Mesenchymal stem cell (in vitro differentiated cells and primary cell): ENCODE measurements at regions not wholly inside any gene's neighbourhood (a gene's known extent, or its start where the extent isn't known, plus 50 kb on each side); places are given as distances from the start of the nearest gene placed in this dataset.

Experiments
- DNase-seq: peaks from one replicate; pipeline ENCODE4 v3.0.0-alpha.2; 2013
- H2AFZ ChIP-seq: one replicate; pipeline ENCODE4 v1.6.1; 2013; ENCODE audit warnings: low read depth, mild to moderate bottlenecking, control low read depth, inconsistent platforms, low read length, moderate library complexity
- H2AK5ac ChIP-seq: 2 replicates; pipeline ENCODE4 v1.6.1; 2013; ENCODE audit warnings: low read length, moderate library complexity, mild to moderate bottlenecking, inconsistent platforms; ENCODE audit not compliant: severe bottlenecking
- H2BK120ac ChIP-seq: one replicate; pipeline ENCODE4 v1.6.1; 2013; ENCODE audit warnings: low read depth, mild to moderate bottlenecking, inconsistent platforms, low read length, moderate library complexity
- H2BK12ac ChIP-seq, 2 experiments: one replicate each; pipeline ENCODE4 v1.6.1; 2013; ENCODE audit warnings: inconsistent platforms in 2 of 2, low read length in 2 of 2, mild to moderate bottlenecking in 2 of 2, moderate library complexity in 2 of 2, control low read depth in 1 of 2
- H2BK15ac ChIP-seq: one replicate; pipeline ENCODE4 v1.6.1; 2013; ENCODE audit warnings: mild to moderate bottlenecking, low read depth, inconsistent platforms; ENCODE audit not compliant: poor library complexity, severe bottlenecking
- H2BK5ac ChIP-seq: 2 replicates; pipeline ENCODE4 v1.6.1; 2013; ENCODE audit warnings: low read depth, mild to moderate bottlenecking, low read length, control low read depth, inconsistent platforms; ENCODE audit not compliant: poor library complexity, severe bottlenecking
- H3K14ac ChIP-seq, 2 experiments: one replicate each; pipeline ENCODE4 v1.6.1; 2013; ENCODE audit warnings: inconsistent platforms in 2 of 2, low read length in 2 of 2, control low read depth in 1 of 2, mild to moderate bottlenecking in 1 of 2, moderate library complexity in 1 of 2
- H3K18ac ChIP-seq, 2 experiments: one replicate each; pipeline ENCODE4 v1.6.1; 2013; ENCODE audit warnings: inconsistent platforms in 2 of 2, low read length in 2 of 2, control low read depth in 1 of 2, low read depth in 1 of 2, mild to moderate bottlenecking in 1 of 2
- H3K23ac ChIP-seq, 2 experiments: one replicate each; pipeline ENCODE4 v1.6.1; 2013; ENCODE audit warnings: inconsistent platforms in 2 of 2, low read length in 2 of 2, mild to moderate bottlenecking in 2 of 2, moderate library complexity in 2 of 2, control low read depth in 1 of 2
- H3K27ac ChIP-seq: 2 replicates; pipeline ENCODE4 v1.5.1; 2013; ENCODE audit warnings: mild to moderate bottlenecking, moderate library complexity, low read length, control low read depth, inconsistent platforms; ENCODE audit not compliant: poor library complexity, severe bottlenecking
- H3K27me3 ChIP-seq, 2 experiments: 2 replicates each; pipeline versions ENCODE4 v1.6.1 to v1.7.0; 2013; ENCODE audit warnings: low read length in 2 of 2, mild to moderate bottlenecking in 2 of 2, moderate library complexity in 2 of 2, control low read depth in 1 of 2, inconsistent platforms in 1 of 2; ENCODE audit not compliant: control insufficient read depth in 1 of 2, insufficient read depth in 1 of 2
- H3K36me3 ChIP-seq, 2 experiments: 2 replicates each; pipeline versions ENCODE4 v1.6.1 to v1.7.0; 2013; ENCODE audit warnings: low read length in 2 of 2, control low read depth in 1 of 2, inconsistent platforms in 1 of 2, low read depth in 1 of 2, mild to moderate bottlenecking in 1 of 2; ENCODE audit not compliant: insufficient read depth in 2 of 2, control insufficient read depth in 1 of 2
- H3K4ac ChIP-seq, 2 experiments: one replicate each; pipeline ENCODE4 v1.6.1; 2013; ENCODE audit warnings: inconsistent platforms in 2 of 2, low read length in 2 of 2, mild to moderate bottlenecking in 2 of 2, moderate library complexity in 2 of 2, control low read depth in 1 of 2, low read depth in 1 of 2
- H3K4me1 ChIP-seq: 2 replicates; pipeline ENCODE4 v1.6.1; 2013; ENCODE audit warnings: low read depth, low read length, control low read depth; ENCODE audit not compliant: control insufficient read depth, insufficient read depth
- H3K4me2 ChIP-seq: 2 replicates; pipeline ENCODE4 v1.6.1; 2013; ENCODE audit warnings: low read length, mild to moderate bottlenecking, inconsistent platforms; ENCODE audit not compliant: poor library complexity, severe bottlenecking
- H3K4me3 ChIP-seq, 2 experiments: 2 replicates each; pipeline versions ENCODE4 v1.5.1 to v1.7.0; 2013; ENCODE audit warnings: low read length in 2 of 2, mild to moderate bottlenecking in 2 of 2, control low read depth in 1 of 2, low read depth in 1 of 2; ENCODE audit not compliant: insufficient read depth in 1 of 2
- H3K79me1 ChIP-seq: replicated peaks from 2 replicates; pipeline ENCODE4 v1.6.1; 2013; ENCODE audit warnings: mild to moderate bottlenecking, control low read depth, low read length, inconsistent platforms; ENCODE audit not compliant: poor library complexity, severe bottlenecking
- H3K9ac ChIP-seq: 2 replicates; pipeline ENCODE4 v1.7.0; 2013; ENCODE audit warnings: mild to moderate bottlenecking, low read length, moderate library complexity
- H3K9me3 ChIP-seq: 2 replicates; pipeline ENCODE4 v1.7.0; 2013; ENCODE audit warnings: mild to moderate bottlenecking, low read length; ENCODE audit not compliant: control insufficient read depth
- H4K8ac ChIP-seq: one replicate; pipeline ENCODE4 v1.6.1; 2013; ENCODE audit warnings: inconsistent platforms, mild to moderate bottlenecking, low read length, moderate library complexity
- H4K91ac ChIP-seq: one replicate; pipeline ENCODE4 v1.6.1; 2013; ENCODE audit warnings: mild to moderate bottlenecking, low read length, inconsistent platforms
- WGBS: methylation state at CpG from one replicate; pipeline ENCODE4 v1.1.7; 2013; ENCODE audit warnings: mixed read lengths; 5-methylcytosine and 5-hydroxymethylcytosine counted together

DNA sequence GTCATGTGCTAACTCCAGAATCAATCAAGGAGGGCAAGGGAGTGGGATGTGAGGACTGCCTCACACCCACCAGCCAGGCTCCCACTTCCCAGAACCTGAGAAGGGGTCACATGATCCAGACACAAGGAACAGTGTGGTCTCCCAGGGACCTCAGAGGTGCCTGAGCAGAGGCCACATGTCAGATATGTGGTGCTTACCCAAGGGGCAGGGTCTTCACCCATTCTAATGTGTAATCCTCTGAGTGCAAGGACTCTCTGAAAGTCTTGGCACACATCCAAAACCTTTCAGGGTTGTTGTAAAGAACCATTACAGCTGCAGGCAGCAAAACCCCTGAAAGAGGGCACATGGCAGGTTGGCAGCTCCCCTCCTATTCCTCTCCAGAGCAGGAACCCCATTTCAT lies 656.6 kb downstream of the UQCRFS1 start:
- Histone ChIP-seq H3K27me3 (no peaks in the 10 kb centered on the region), H3K14ac (no peak overlapping the region), H2BK5ac (no peak overlapping the region), H3K36me3 (no peaks in the 10 kb centered on the region), H2BK12ac (no peak overlapping the region), H3K9me3 (no peaks in the 10 kb centered on the region), H2AK5ac (no peak overlapping the region), H3K23ac (no peak overlapping the region), H2BK15ac (no peak overlapping the region), H3K9ac (no peak overlapping the region), H3K27ac (no peak overlapping the region), H2AFZ (no peak overlapping the region), H3K4me1 (no peaks in the 10 kb centered on the region), H2BK120ac (no peak overlapping the region), H4K8ac (no peak overlapping the region), H3K4me2 (no peak overlapping the region), H3K79me1 (no peaks in the 10 kb centered on the region), H4K91ac (no peak overlapping the region), H3K18ac (no peak overlapping the region), H3K4me3 (no peak overlapping the region), H3K4ac (no peak overlapping the region)
- DNase-seq: no peak

- Histone ChIP-seq H3K4me1 (no peaks in the 10 kb centered on the region), H2BK5ac (no peak overlapping the region), H3K27me3 (no peaks in the 10 kb centered on the region), H2AK5ac (no peak overlapping the region), H3K18ac (no peak overlapping the region), H4K8ac (no peak overlapping the region), H4K91ac (no peak overlapping the region), H3K9me3 (no peaks in the 10 kb centered on the region), H3K4me2 (no peak overlapping the region), H3K27ac (no peak overlapping the region), H3K14ac (no peak overlapping the region), H3K9ac (no peak overlapping the region), H2AFZ (no peak overlapping the region), H3K79me1 (no peaks in the 10 kb centered on the region), H3K36me3 (no peaks in the 10 kb centered on the region), H2BK12ac (no peak overlapping the region), H2BK15ac (no peak overlapping the region), H2BK120ac (no peak overlapping the region), H3K4ac (no peak overlapping the region), H3K4me3 (no peak overlapping the region), H3K23ac (no peak overlapping the region)
- WGBS: 58% methylated on average over 4 of the region's 5 CpGs
- DNase-seq: no peak
These were observed 657.6 kb downstream of the UQCRFS1 start for GRCh38 chr19:28555317-28555716.

DNA sequence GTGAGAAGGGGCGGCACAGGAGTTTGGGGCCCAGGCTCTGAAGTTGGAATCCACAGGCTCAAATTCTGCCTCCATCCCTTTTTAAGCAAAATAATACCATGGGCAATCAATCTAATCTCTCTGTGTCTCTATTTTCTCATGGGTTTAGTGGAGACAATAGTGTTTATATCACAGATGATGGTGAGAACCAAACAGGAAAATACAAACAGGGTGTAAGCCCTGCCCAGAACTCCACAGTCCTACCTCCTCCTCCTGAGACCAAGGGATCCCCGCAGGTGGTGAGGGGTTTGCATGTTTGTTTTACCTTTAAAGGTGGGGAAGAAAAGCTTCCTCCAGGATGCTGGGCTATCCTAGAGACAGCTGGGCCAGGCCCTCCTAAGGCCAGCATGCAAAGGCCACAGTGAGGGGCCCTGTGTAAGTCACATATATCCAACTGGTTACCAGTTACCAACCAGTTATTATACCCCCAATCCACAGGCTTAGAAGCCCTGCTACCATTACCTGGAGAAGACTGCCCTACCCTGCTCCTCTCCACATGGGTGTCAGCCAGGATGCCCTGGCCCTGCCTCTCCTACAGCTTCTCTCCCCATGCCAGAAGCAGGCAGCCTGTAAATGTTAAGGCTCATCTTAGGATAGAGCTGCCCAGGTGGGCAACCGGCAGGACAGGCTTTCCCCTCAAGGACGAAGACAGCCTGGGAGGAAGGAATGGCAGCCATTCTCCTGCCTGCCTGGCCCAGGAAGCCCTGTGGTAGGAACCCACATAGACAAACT lies 658.4 kb downstream of the UQCRFS1 start:
- Histone ChIP-seq H2BK12ac (no peak overlapping the region), H3K27ac (no peak overlapping the region), H3K4me2 (no peak overlapping the region), H2AK5ac (no peak overlapping the region), H3K18ac (no peak overlapping the region), H2AFZ (no peak overlapping the region), H3K4me1 (no peaks in the 10 kb centered on the region), H3K23ac (no peak overlapping the region), H4K8ac (no peak overlapping the region), H2BK5ac (no peak overlapping the region), H3K14ac (no peak overlapping the region), H3K27me3 (no peaks in the 10 kb centered on the region), H2BK15ac (no peak overlapping the region), H4K91ac (no peak overlapping the region), H2BK120ac (no peak overlapping the region), H3K4me3 (no peak overlapping the region), H3K9me3 (no peaks in the 10 kb centered on the region), H3K79me1 (no peaks in the 10 kb centered on the region), H3K4ac (no peak overlapping the region), H3K36me3 (no peaks in the 10 kb centered on the region), H3K9ac (no peak overlapping the region)
- no peak for DNase-seq
- WGBS: 60% methylated on average over 2 of the region's 4 CpGs

DNA sequence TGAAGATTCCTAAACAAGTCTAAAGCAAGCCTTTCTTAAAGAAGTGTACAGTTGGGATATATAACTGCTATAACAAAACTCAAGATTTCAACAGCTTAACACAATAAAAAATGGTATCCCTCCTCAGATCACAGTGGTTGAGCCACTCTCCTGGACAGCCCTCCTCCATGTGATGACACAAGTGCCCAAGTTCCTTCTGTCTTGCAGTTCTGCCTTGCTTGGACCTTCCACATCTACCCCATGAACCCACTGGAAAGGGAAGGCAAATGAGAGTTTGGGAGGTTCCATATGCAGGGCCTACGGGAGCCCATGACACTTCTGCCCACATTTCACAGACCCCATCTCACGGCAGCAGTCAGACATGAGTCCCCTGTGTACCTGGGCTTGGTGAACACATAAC lies 659.2 kb downstream of the UQCRFS1 start:
- Histone ChIP-seq H4K91ac (no peak overlapping the region), H2BK12ac (no peak overlapping the region)

More for the DNA sequence above, 659.2 kb downstream of the UQCRFS1 start:
- Histone ChIP-seq H3K4me1 (no peaks in the 10 kb centered on the region), H3K36me3 (no peaks in the 10 kb centered on the region), H3K4me3 (no peak overlapping the region), H3K18ac (no peak overlapping the region), H3K9ac (no peak overlapping the region), H4K8ac (no peak overlapping the region), H3K4ac (no peak overlapping the region), H3K27ac (no peak overlapping the region), H3K9me3 (no peaks in the 10 kb centered on the region), H3K14ac (no peak overlapping the region), H3K23ac (no peak overlapping the region), H2BK120ac (no peak overlapping the region), H2BK5ac (no peak overlapping the region), H2BK15ac (no peak overlapping the region), H2AFZ (no peak overlapping the region), H3K79me1 (no peaks in the 10 kb centered on the region), H3K4me2 (no peak overlapping the region), H3K27me3 (no peaks in the 10 kb centered on the region), H2AK5ac (no peak overlapping the region)
- DNase-seq: no peak
- 85% methylated on average over 2 of the region's 2 CpGs for WGBS
